ENCODE measurements at regions not wholly inside any gene's neighbourhood (a gene's known extent, or its start where the extent isn't known, plus 50 kb on each side); places are given as distances from the start of the nearest gene placed in this dataset.

- no peak for TF ChIP-seq EZH2phosphoT487 (IDR thresholded peaks at IDR 0.05; ENCODE audit: borderline replicate concordance)
- TF ChIP-seq, protein P1, sequence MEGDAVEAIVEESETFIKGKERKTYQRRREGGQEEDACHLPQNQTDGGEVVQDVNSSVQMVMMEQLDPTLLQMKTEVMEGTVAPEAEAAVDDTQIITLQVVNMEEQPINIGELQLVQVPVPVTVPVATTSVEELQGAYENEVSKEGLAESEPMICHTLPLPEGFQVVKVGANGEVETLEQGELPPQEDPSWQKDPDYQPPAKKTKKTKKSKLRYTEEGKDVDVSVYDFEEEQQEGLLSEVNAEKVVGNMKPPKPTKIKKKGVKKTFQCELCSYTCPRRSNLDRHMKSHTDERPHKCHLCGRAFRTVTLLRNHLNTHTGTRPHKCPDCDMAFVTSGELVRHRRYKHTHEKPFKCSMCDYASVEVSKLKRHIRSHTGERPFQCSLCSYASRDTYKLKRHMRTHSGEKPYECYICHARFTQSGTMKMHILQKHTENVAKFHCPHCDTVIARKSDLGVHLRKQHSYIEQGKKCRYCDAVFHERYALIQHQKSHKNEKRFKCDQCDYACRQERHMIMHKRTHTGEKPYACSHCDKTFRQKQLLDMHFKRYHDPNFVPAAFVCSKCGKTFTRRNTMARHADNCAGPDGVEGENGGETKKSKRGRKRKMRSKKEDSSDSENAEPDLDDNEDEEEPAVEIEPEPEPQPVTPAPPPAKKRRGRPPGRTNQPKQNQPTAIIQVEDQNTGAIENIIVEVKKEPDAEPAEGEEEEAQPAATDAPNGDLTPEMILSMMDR (conservative IDR thresholded peaks at IDR 0.05; ENCODE audit: low read length) = no peak
These were observed 133.6 kb upstream of the S100G start for GRCh38 chrX:16516232-16516876.

Measured in Loucy (cell line).